Kasumi-1 (cell line): ENCODE measurements at regions not wholly inside any gene's neighbourhood (a gene's known extent, or its start where the extent isn't known, plus 50 kb on each side); places are given as distances from the start of the nearest gene placed in this dataset.
"Not testable (repeated sequence)": the region's sequence is repeated elsewhere in the genome, so short reads cannot be mapped to it uniquely, and the experiment has no call there.

ENCODE experiments used
- DNase-seq, 2 experiments: peaks; one replicate each; lab custom pipeline; 2025; lab: John Stamatoyannopoulos, UW

GRCh38 chr16:29199626-29200025 lies 206.9 kb downstream of the NPIPB11 start:
- not testable (repeated sequence) for DNase-seq

DNA sequence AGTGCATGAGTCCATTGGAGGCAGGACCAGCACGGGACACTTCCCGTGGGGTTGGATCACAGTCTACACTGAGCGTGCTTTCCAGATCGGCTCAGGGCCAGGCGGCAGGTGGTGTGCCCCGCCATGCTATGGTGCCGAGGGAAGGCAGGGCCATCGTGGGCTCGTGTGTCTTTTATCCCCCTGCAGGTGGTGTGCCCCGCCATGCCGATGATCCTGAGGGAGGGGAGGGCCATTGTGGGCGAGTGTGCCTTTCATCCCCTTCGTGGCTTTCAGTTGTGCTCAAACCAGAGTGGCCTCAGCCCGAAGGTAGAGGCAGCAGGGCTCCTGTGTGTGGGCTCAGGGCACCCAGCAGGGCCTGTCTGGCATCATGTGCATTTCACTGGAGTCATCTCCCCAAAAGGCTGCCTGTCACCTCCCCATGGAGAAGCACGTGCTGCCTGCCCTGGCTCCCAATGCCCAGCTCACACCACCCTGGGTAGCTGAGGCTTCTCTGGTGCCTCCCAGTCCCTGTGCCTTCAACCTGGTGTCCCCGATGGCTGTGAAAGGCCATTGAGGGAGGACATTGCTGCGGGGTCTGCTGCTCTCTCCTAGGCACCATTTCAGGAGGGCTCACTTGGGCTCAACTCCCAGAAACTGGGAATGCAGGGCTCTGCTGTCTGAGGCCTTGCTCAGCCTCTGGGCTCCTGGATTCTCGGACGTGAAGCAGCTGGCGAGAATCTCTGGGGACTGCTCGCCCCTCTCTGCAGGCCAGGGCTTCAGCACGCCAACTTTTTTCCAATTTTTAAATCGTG lies 207.6 kb downstream of the NPIPB11 start:
- no peak for DNase-seq

- DNase-seq: no peak
Observed at GRCh38 chr16:29198231-29198630, 208.3 kb downstream of the NPIPB11 start.

DNA sequence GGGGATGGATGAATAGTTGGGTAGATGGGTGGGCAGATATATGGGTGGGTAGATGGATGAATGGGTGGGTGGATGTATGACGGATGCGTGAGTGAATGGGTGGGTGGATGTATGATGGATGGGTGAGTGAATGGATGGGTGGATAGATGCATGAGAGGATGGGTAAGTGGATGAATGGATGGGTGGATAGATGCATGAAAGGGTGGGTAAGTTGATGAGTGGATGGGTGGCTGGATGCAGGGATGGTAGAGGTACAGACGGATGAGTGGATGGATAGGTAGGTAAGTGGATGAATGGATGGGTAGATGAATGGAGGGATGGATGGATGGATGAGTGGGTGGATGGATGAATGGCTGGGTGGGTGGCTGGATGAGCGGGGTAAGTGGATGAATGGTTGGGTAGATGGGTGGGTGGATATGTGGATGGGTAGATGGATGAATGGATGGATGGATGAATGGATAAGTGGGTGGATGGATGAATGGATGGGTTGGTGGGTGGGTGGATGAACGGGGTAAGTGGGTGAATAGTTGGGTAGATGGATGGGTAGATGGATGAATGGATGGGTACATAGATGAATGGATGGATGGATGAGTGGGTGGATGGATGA lies 208.9 kb downstream of the NPIPB11 start:
- DNase-seq: not testable (repeated sequence)

DNA sequence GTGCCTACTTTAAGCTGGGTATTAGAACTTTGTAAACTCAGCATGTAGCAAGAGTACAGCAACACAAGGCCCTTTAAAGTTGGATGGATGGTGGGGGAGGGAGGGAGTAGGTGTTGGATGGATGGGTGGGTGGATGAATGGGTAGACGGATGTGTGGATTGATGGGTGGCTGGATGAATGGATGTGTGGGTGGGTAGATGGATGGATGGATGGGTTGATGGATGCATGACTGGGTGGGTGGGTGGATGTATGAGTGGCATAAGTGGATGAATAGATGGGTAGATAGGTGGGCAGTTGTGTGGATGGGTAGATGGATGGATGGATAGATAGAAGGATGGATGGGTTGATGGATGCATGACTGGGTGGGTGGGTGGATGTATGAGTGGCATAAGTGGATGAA lies 209.8 kb downstream of the NPIPB11 start:
- DNase-seq: not testable (repeated sequence)

GRCh38 chr16:29195116-29195872 lies 210.4 kb downstream of the LAT start:
- DNase-seq: not testable (repeated sequence)

- DNase-seq: not testable (repeated sequence)
Observed at GRCh38 chr16:29194185-29194844, 209.5 kb downstream of the LAT start.

- not testable (repeated sequence) for DNase-seq
Observed at GRCh38 chr16:29193634-29194033, 208.8 kb downstream of the LAT start.

GRCh38 chr16:29193248-29193574 lies 208.4 kb downstream of the LAT start:
- DNase-seq: not testable (repeated sequence)

GRCh38 chr16:29192329-29193247 lies 207.7 kb downstream of the LAT start:
- DNase-seq: no peak

GRCh38 chr16:29191636-29192180 lies 206.9 kb downstream of the LAT start:
- not testable (repeated sequence) for DNase-seq

DNA sequence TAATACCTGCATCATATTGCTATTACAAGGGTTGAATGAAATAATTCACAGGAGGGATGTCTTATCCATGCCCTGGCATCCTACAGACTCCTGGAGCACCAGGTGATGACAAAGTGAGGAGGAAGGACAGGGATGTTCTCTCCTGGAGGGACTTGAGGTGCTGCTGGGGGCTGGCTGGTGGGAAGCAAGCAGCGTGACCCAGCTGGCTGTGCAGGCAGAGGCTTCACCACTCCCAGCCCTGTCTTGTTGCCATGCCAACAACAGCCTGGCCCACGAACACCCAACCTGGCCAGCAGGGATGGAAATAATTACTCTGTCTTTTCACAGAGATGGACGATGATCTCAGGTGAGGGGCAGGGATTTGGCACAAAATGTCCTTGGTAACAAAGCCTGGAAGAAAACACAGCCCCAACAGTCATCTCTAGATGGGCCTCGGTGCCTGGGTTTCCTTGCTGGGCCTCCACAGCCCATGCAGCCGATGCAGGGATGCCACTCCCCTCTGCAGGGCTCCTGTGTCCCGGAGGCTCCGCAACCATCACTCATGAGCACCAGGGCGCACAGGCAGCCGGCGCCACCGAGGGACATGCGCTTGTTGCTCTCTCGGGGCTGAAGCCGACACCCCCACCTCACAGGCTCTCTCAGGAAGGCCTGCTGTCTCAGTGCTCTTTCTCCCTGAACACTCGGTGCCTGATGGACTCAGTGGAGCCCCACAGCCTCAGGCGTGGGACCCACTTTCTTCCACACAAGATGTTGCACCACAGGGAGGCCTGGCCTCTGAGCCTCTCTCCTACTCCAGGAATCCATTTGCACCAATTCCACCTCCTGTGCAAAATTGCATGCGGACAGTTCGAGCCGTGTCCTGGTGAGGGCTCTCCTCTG lies 205.9 kb downstream of the LAT start:
- not testable (repeated sequence) for DNase-seq

GRCh38 chr16:29188806-29189205 lies 204.0 kb downstream of the LAT start:
- not testable (repeated sequence) for DNase-seq

- DNase-seq: not testable (repeated sequence)
Observed at GRCh38 chr16:29186306-29187220, 201.7 kb downstream of the LAT start.

GRCh38 chr16:29185872-29186271 lies 201.0 kb downstream of the LAT start:
- DNase-seq: not testable (repeated sequence)

GRCh38 chr16:29184738-29185438 lies 200.0 kb downstream of the LAT start:
- DNase-seq: not testable (repeated sequence)

- not testable (repeated sequence) for DNase-seq
Observed at GRCh38 chr16:29182940-29183868, 198.4 kb downstream of the LAT start.
